ENCODE measurements at regions not wholly inside any gene's neighbourhood (a gene's known extent, or its start where the extent isn't known, plus 50 kb on each side); places are given as distances from the start of the nearest gene placed in this dataset.

- no peak for TF ChIP-seq ZNF274 (IDR thresholded peaks at IDR 0.05; ENCODE audit: borderline replicate concordance, extremely low read depth, low read length)
- no peak for TF ChIP-seq CBX8 (IDR thresholded peaks at IDR 0.05; ENCODE audit: borderline replicate concordance, low read depth, low read length)
- no peak for TF ChIP-seq YY1 (IDR thresholded peaks at IDR 0.05; ENCODE audit: low read depth, low read length)
- no peak for TF ChIP-seq MAX (IDR thresholded peaks at IDR 0.05)
- no peak for TF ChIP-seq SIN3A (conservative IDR thresholded peaks at IDR 0.05 in 1 of 2, IDR thresholded peaks at IDR 0.05 in 1 of 2; ENCODE audit: low read depth in 1 of 2, low read length in 2 of 2)
These were observed 131.0 kb downstream of the MRM1 start (continued) for GRCh38 chr17:36732351-36732750.
